K562 (cell line): ENCODE measurements at regions not wholly inside any gene's neighbourhood (a gene's known extent, or its start where the extent isn't known, plus 50 kb on each side); places are given as distances from the start of the nearest gene placed in this dataset.

Source experiments
- ATAC-seq: fragments of 200-7000 bp; cut with Tn5 transposase; 3 replicates; pipeline ENCODE4 v1.9.1; 2020; ENCODE audit warnings: moderate library complexity
- BruUV-seq: library from RNA; stranded (reverse); fragments of 400-500 nt; replicated peaks from 2 replicates; lab custom pipeline; 2021; lab: Mats Ljungman, UMichigan
- CTCF ChIA-PET: fragments of 300-600 bp; formaldehyde crosslinking; extraction: SDS; loops from one replicate; lab custom pipeline; 2021; ENCODE audit warnings: low intra/inter-chr PET ratio; lab: Yijun Ruan, JAX
- POLR2A ChIA-PET: fragments of 300-600, 350-650 bp; sonication (Branson Sonifier 250); formaldehyde crosslinking; extraction: SDS; loops from one replicate; lab custom pipeline; 2021; ENCODE audit warnings: antibody characterized with exemption, inconsistent platforms; lab: Yijun Ruan, JAX
- DNase-seq, 4 experiments: peaks; one replicate each; pipeline versions ENCODE4 v3.0.0 to v3.0.0-alpha.2; 2011 to 2018; ENCODE audit warnings: low spot score in 3 of 4, mixed read lengths in 3 of 4; ENCODE audit errors: extremely low read depth in 1 of 4
- FAIRE-seq: peaks from 2 replicates; lab custom pipeline; 2011; peaks lifted over from hg19 to GRCh38; lab: Jason Lieb, UNC
- H2AFZ ChIP-seq: 2 replicates; pipeline ENCODE4 v1.6.0; 2011; ENCODE audit warnings: low read depth, low read length, control low read depth, inconsistent platforms
- H3K27ac ChIP-seq: fragments of 200-600 bp; 3 replicates; pipeline ENCODE4 v1.8.0; 2011; ENCODE audit warnings: low read depth, mild to moderate bottlenecking, control low read depth, inconsistent platforms, low read length, moderate library complexity, mixed read lengths; ENCODE audit errors: extremely low read depth
- H3K27me3 ChIP-seq, 2 experiments: fragments of 300-600 bp in 1 of 2; 2 replicates in 1 of 2; 3 replicates in 1 of 2; pipeline versions ENCODE4 v1.6.0 to v1.8.0; 2011; ENCODE audit warnings: inconsistent platforms in 2 of 2, low read length in 2 of 2, mild to moderate bottlenecking in 1 of 2, mixed read lengths in 1 of 2, moderate library complexity in 1 of 2; ENCODE audit not compliant: control insufficient read depth in 2 of 2, insufficient read depth in 2 of 2
- H3K36me3 ChIP-seq: fragments of 300-600 bp; 3 replicates; pipeline ENCODE4 v1.8.0; 2011; ENCODE audit warnings: mild to moderate bottlenecking, low read length, inconsistent platforms; ENCODE audit not compliant: control insufficient read depth, insufficient read depth
- H3K4me1 ChIP-seq, 2 experiments: fragments of 200-600 bp in 1 of 2; replicated peaks in 1 of 2; 2 replicates in 1 of 2; 3 replicates in 1 of 2; pipeline versions ENCODE4 v1.5.1 to v1.8.0; 2011; ENCODE audit warnings: inconsistent platforms in 2 of 2, low read length in 2 of 2, mild to moderate bottlenecking in 1 of 2, mixed read lengths in 1 of 2, moderate library complexity in 1 of 2; ENCODE audit not compliant: control insufficient read depth in 2 of 2, insufficient read depth in 2 of 2
- H3K4me2 ChIP-seq: 2 replicates; pipeline ENCODE4 v1.6.1; 2011; ENCODE audit warnings: low read length, control low read depth, inconsistent platforms, mixed read lengths; ENCODE audit not compliant: insufficient read depth
- H3K4me3 ChIP-seq: fragments of 200-600 bp; sonication (generic), shearing (Covaris generic); 2 replicates; pipeline ENCODE4 v1.5.1; 2016; ENCODE audit warnings: control low read depth, inconsistent platforms
- H3K79me2 ChIP-seq: fragments of 200-600 bp; 3 replicates; pipeline ENCODE4 v1.8.0; 2011; ENCODE audit warnings: low read length, inconsistent platforms; ENCODE audit not compliant: control insufficient read depth, insufficient read depth
- H3K9ac ChIP-seq, 2 experiments: 2 replicates each; pipeline versions ENCODE4 v1.6.0 to v1.6.1; 2011; ENCODE audit warnings: low read depth in 2 of 2, low read length in 2 of 2, control low read depth in 1 of 2, inconsistent platforms in 1 of 2, mild to moderate bottlenecking in 1 of 2, mixed read lengths in 1 of 2; ENCODE audit not compliant: insufficient read depth in 1 of 2
- H3K9me1 ChIP-seq: one replicate; pipeline ENCODE4 v1.6.0; 2011; ENCODE audit warnings: inconsistent platforms, mild to moderate bottlenecking, low read length, moderate library complexity; ENCODE audit not compliant: control insufficient read depth, insufficient read depth
- H3K9me3 ChIP-seq: replicated peaks from 2 replicates; pipeline ENCODE4 v1.5.1; 2011; ENCODE audit warnings: low read depth, low read length, inconsistent platforms; ENCODE audit not compliant: control insufficient read depth, insufficient read depth
- H4K20me1 ChIP-seq: replicated peaks from 2 replicates; pipeline ENCODE4 v1.6.1; 2011; ENCODE audit warnings: low read length, inconsistent platforms, mixed read lengths; ENCODE audit not compliant: control insufficient read depth, insufficient read depth
- ADNP ChIP-seq: fragments of 200-800 bp; sonication (Bioruptor generic); IDR thresholded peaks from 2 replicates; pipeline ENCODE4 v1.6.1; 2016; ENCODE audit warnings: missing genetic modification characterization, missing compliant biosample characterization
- ARHGAP35 ChIP-seq: fragments of 450-650 bp; IDR thresholded peaks from 2 replicates; pipeline ENCODE4 v1.6.1; 2018; ENCODE audit not compliant: partially characterized antibody
- CREB1 ChIP-seq, 2 experiments: sonication (generic) in 1 of 2; formaldehyde crosslinking in 1 of 2; IDR thresholded peaks; 2 replicates each; pipeline versions ENCODE4 v1.6.1 to v1.8.0; 2012 to 2022; ENCODE audit warnings: inconsistent platforms in 1 of 2, mild to moderate bottlenecking in 1 of 2, missing genetic modification reagents in 1 of 2, moderate library complexity in 1 of 2
- ELF4 ChIP-seq: fragments of 450-650 bp; formaldehyde crosslinking; IDR thresholded peaks from 2 replicates; pipeline ENCODE4 v1.4.0; 2022; ENCODE audit warnings: missing genetic modification characterization
- ELK1 ChIP-seq: sonication (generic); formaldehyde crosslinking; IDR thresholded peaks from 2 replicates; pipeline ENCODE4 v1.8.1; 2022; ENCODE audit warnings: missing genetic modification reagents
- ESRRB ChIP-seq: fragments of 250-450 bp; sonication (Bioruptor Pico); IDR thresholded peaks from 2 replicates; pipeline ENCODE4 v1.5.0; 2020; ENCODE audit warnings: mild to moderate bottlenecking, moderate library complexity, borderline replicate concordance
- FOXJ2 ChIP-seq: fragments of 200-800 bp; sonication (Bioruptor generic); IDR thresholded peaks from 2 replicates; pipeline ENCODE4 v1.6.1; 2016; ENCODE audit warnings: missing genetic modification characterization, missing compliant biosample characterization
- GTF2A2 ChIP-seq: IDR thresholded peaks from 2 replicates; pipeline ENCODE4 v1.6.1; 2016; ENCODE audit warnings: mild to moderate bottlenecking, missing genetic modification characterization, missing compliant biosample characterization
- HDAC8 ChIP-seq: fragments of 450-650 bp; IDR thresholded peaks from 2 replicates; pipeline ENCODE4 v1.6.1; 2016; ENCODE audit warnings: mild to moderate bottlenecking, missing genetic modification characterization, moderate library complexity, missing compliant biosample characterization
- SMARCB1 ChIP-seq: IDR thresholded peaks from 2 replicates; pipeline ENCODE4 v1.6.1; 2011; ENCODE audit warnings: improper control_type of control experiment, low read depth; ENCODE audit not compliant: insufficient read length
- SP1 ChIP-seq: sonication (generic); formaldehyde crosslinking; IDR thresholded peaks from 2 replicates; pipeline ENCODE4 v1.8.1; 2022; ENCODE audit warnings: mild to moderate bottlenecking, missing genetic modification reagents
- TBP ChIP-seq: optimal IDR thresholded peaks from 2 replicates; pipeline ENCODE3; 2011; ENCODE audit warnings: low read depth, low read length, improper control_type of control experiment
- ZBTB17 ChIP-seq: fragments of 450-650 bp; formaldehyde crosslinking; IDR thresholded peaks from 2 replicates; pipeline ENCODE4 v1.4.0; 2020; ENCODE audit warnings: mild to moderate bottlenecking
- ZNF133 ChIP-seq: fragments of 250-450 bp; sonication (Bioruptor Pico); IDR thresholded peaks from 2 replicates; pipeline ENCODE4 v1.4.0; 2020; ENCODE audit warnings: mild to moderate bottlenecking
- ZNF140 ChIP-seq: fragments of 250-450 bp; sonication (Bioruptor Pico); IDR thresholded peaks from 2 replicates; pipeline ENCODE4 v1.8.0; 2021; ENCODE audit warnings: moderate library complexity, mild to moderate bottlenecking, inconsistent platforms
- ZNF695 ChIP-seq: fragments of 450-650 bp; formaldehyde crosslinking; IDR thresholded peaks from 2 replicates; pipeline ENCODE4 v1.4.0; 2020; ENCODE audit warnings: mild to moderate bottlenecking, moderate library complexity
- ZNF707 ChIP-seq: fragments of 250-450 bp; sonication (Bioruptor Pico); conservative IDR thresholded peaks from 2 replicates; pipeline ENCODE4 v1.8.0; 2022; ENCODE audit warnings: inconsistent platforms, mild to moderate bottlenecking, moderate library complexity
- WGBS: fragments of 100-300 bp; shearing (Covaris generic); methylation state at CpG from one replicate; pipeline ENCODE4 v1.1.6; 2016; ENCODE audit warnings: low coverage, mixed read lengths; ENCODE audit not compliant: insufficient coverage; ENCODE audit errors: missing lambda C conversion rate; 5-methylcytosine and 5-hydroxymethylcytosine counted together
- in situ Hi-C: fragments of 300-500 bp; cut with MboI; formaldehyde crosslinking; loops from 4 replicates; pipeline ENCODE4 v1.15.0; 2018; ENCODE audit warnings: inconsistent platforms, mixed read lengths
- intact Hi-C: fragments of 100-400 bp; cut with micrococcal nuclease; formaldehyde crosslinking; loops from 2 replicates; pipeline ENCODE4 v1.14.2; 2022
- TF ChIP-seq, protein P1 (sequence below): sonication (generic); formaldehyde crosslinking; IDR thresholded peaks from 2 replicates; pipeline ENCODE4 v1.8.0; 2022; ENCODE audit warnings: missing genetic modification reagents, mild to moderate bottlenecking, borderline replicate concordance

- in situ Hi-C loops, result no loop called here
- peaks cover 10% of the 10 kb centered on the region; the same call in 1 of the 2 replicates for H4K20me1 ChIP-seq
- no peak for TF ChIP-seq ZNF707 (CRISPR knock-in tag)
- TF ChIP-seq ELK1 (CRISPR knock-in tag), result no peak
- TF ChIP-seq ZBTB17 (CRISPR knock-in tag), result no peak
- no peak for TF ChIP-seq ZNF133 (CRISPR knock-in tag)
- no peak for TF ChIP-seq ARHGAP35
- no peak for TF ChIP-seq GTF2A2 (tag)
- no peak for TF ChIP-seq ELF4 (CRISPR knock-in tag)
- no peak for TF ChIP-seq CREB1 (IDR thresholded peaks at IDR 0.05)
- TF ChIP-seq CREB1 (CRISPR knock-in tag; IDR thresholded peaks at IDR 0.05), result no peak
- no peak for TF ChIP-seq ZNF695 (CRISPR knock-in tag)
- no peak for TF ChIP-seq SMARCB1
- TF ChIP-seq ZNF140 (CRISPR knock-in tag), result no peak
- TF ChIP-seq HDAC8 (tag), result no peak
- no peak for TF ChIP-seq TBP
- TF ChIP-seq FOXJ2 (tag), result no peak
- TF ChIP-seq, protein P1, sequence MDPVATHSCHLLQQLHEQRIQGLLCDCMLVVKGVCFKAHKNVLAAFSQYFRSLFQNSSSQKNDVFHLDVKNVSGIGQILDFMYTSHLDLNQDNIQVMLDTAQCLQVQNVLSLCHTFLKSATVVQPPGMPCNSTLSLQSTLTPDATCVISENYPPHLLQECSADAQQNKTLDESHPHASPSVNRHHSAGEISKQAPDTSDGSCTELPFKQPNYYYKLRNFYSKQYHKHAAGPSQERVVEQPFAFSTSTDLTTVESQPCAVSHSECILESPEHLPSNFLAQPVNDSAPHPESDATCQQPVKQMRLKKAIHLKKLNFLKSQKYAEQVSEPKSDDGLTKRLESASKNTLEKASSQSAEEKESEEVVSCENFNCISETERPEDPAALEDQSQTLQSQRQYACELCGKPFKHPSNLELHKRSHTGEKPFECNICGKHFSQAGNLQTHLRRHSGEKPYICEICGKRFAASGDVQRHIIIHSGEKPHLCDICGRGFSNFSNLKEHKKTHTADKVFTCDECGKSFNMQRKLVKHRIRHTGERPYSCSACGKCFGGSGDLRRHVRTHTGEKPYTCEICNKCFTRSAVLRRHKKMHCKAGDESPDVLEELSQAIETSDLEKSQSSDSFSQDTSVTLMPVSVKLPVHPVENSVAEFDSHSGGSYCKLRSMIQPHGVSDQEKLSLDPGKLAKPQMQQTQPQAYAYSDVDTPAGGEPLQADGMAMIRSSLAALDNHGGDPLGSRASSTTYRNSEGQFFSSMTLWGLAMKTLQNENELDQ (CRISPR knock-in tag), result no peak
- TF ChIP-seq SP1 (CRISPR knock-in tag), result no peak
- TF ChIP-seq ESRRB (CRISPR knock-in tag), result no peak
- TF ChIP-seq ADNP, result no peak
- TF ChIP-seq, all 486 proteins: peak for 0
- Histone ChIP-seq H3K4me3 (no peak overlapping the region), H3K9me3 (no peaks in the 10 kb centered on the region), H3K9ac (no peak overlapping the region), H3K27ac (no peak overlapping the region), H3K4me1 (peaks cover 0 to 28% of the 10 kb centered on the region in 2 experiments; a peak in 2 of 5 replicates), H3K4me2 (no peak overlapping the region), H2AFZ (no peak overlapping the region), H3K9me1 (peaks cover 3% of the 10 kb centered on the region), H3K36me3 (no peaks in the 10 kb centered on the region), H3K27me3 (peaks cover 30 to 60% of the 10 kb centered on the region in 2 experiments), H3K79me2 (no peaks in the 10 kb centered on the region)
- intact Hi-C loops, result no loop called here
- ATAC-seq (no peak), FAIRE-seq (no peak), DNase-seq (no peak)
- WGBS, result 3% methylated on average over 15 of the region's 23 CpGs
- no TSS peak for BruUV-seq
- CTCF ChIA-PET, result no interaction called here
- POLR2A ChIA-PET, result interaction anchor here (0.5 to 1.5 kb wide), 4 partner anchors 10 to 650 kb away, joined by 3 to 4 read pairs (median 3); no protein-coding TSS in a partner anchor
Measured at GRCh38 chr7:1301054-1301881, 68.6 kb downstream of the UNCX start.
